Superior temporal gyrus (tissue), 1 donor: ENCODE measurements at regions not wholly inside any gene's neighbourhood (a gene's known extent, or its start where the extent isn't known, plus 50 kb on each side); places are given as distances from the start of the nearest gene placed in this dataset.

ENCODE experiments used
- DNase-seq: peaks from one replicate; pipeline ENCODE4 v3.0.0-alpha.2; 2016; ENCODE audit errors: extremely low spot score

GRCh38 chr5:2992806-2993205 lies 241.3 kb upstream of the IRX2 start:
- no peak for DNase-seq

- DNase-seq = no peak
These were observed 240.4 kb upstream of the IRX2 start for GRCh38 chr5:2991884-2992283.

GRCh38 chr5:2989517-2989916 lies 238.0 kb upstream of the IRX2 start:
- DNase-seq = no peak

GRCh38 chr5:2986301-2986700 lies 234.8 kb upstream of the IRX2 start:
- no peak for DNase-seq

GRCh38 chr5:2985718-2986117 lies 234.2 kb upstream of the IRX2 start:
- DNase-seq = no peak

GRCh38 chr5:2983583-2984300 lies 232.3 kb upstream of the IRX2 start:
- no peak for DNase-seq

GRCh38 chr5:2981652-2982051 lies 230.2 kb upstream of the IRX2 start:
- DNase-seq = no peak

GRCh38 chr5:2981035-2981434 lies 229.6 kb upstream of the IRX2 start:
- no peak for DNase-seq

GRCh38 chr5:2960294-2960693 lies 208.8 kb upstream of the IRX2 start:
- DNase-seq = no peak

- no peak for DNase-seq
These were observed 207.5 kb upstream of the IRX2 start for GRCh38 chr5:2958976-2959375.

GRCh38 chr5:2948875-2949274 lies 197.4 kb upstream of the IRX2 start:
- DNase-seq = no peak

- no peak for DNase-seq
These were observed 194.8 kb upstream of the IRX2 start for GRCh38 chr5:2946315-2946714.

- DNase-seq = no peak
These were observed 184.9 kb upstream of the IRX2 start for GRCh38 chr5:2936413-2936812.

- no peak for DNase-seq
These were observed 178.3 kb upstream of the IRX2 start for GRCh38 chr5:2929779-2930178.

GRCh38 chr5:2921651-2922050 lies 170.2 kb upstream of the IRX2 start:
- DNase-seq = no peak

GRCh38 chr5:2921176-2921575 lies 169.7 kb upstream of the IRX2 start:
- DNase-seq = no peak

GRCh38 chr5:2920312-2920711 lies 168.8 kb upstream of the IRX2 start:
- no peak for DNase-seq

- DNase-seq = no peak
These were observed 168.0 kb upstream of the IRX2 start for GRCh38 chr5:2919310-2920018.

- DNase-seq = no peak
These were observed 166.0 kb upstream of the IRX2 start for GRCh38 chr5:2917524-2917923.

GRCh38 chr5:2917093-2917492 lies 165.6 kb upstream of the IRX2 start:
- no peak for DNase-seq

GRCh38 chr5:2916076-2916682 lies 164.7 kb upstream of the IRX2 start:
- no peak for DNase-seq

- no peak for DNase-seq
These were observed 163.6 kb upstream of the IRX2 start for GRCh38 chr5:2914981-2915484.
